ENCODE measurements at regions not wholly inside any gene's neighbourhood (a gene's known extent, or its start where the extent isn't known, plus 50 kb on each side); places are given as distances from the start of the nearest gene placed in this dataset.

GRCh38 chr1:81129366-81129765 is 671.4 kb upstream of the ADGRL2 start:
- Mint-ChIP-seq H3K9me3 (ENCODE audit: low read depth) (peaks cover 15% of the 10 kb centered on the region), H3K4me3 (no peak overlapping the region), H3K4me1 (no peaks in the 10 kb centered on the region), H3K27me3 (no peaks in the 10 kb centered on the region), H3K36me3 (no peaks in the 10 kb centered on the region), H3K27ac (no peak overlapping the region)
- DNase-seq (no peak), ATAC-seq (no peak)
- CTCF ChIA-PET = no interaction called here

GRCh38 chr1:81128079-81128478 is 672.7 kb upstream of the ADGRL2 start:
- Mint-ChIP-seq H3K27ac (no peak overlapping the region), H3K9me3 (ENCODE audit: low read depth) (peaks cover 14% of the 10 kb centered on the region), H3K4me3 (no peak overlapping the region), H3K36me3 (no peaks in the 10 kb centered on the region), H3K4me1 (no peaks in the 10 kb centered on the region), H3K27me3 (no peaks in the 10 kb centered on the region)
- CTCF ChIA-PET = no interaction called here
- DNase-seq = no peak
- no peak for ATAC-seq

- no peaks in the 10 kb centered on the region for H3K27me3 Mint-ChIP-seq
- no peaks in the 10 kb centered on the region for H3K36me3 Mint-ChIP-seq
- ATAC-seq = no peak
- no peak overlapping the region for H3K27ac Mint-ChIP-seq
- no peak for DNase-seq
- no peak overlapping the region for H3K4me3 Mint-ChIP-seq
- CTCF ChIA-PET = no interaction called here
- peaks cover 12% of the 10 kb centered on the region for H3K9me3 Mint-ChIP-seq (ENCODE audit: low read depth)
- H3K4me1 Mint-ChIP-seq = no peaks in the 10 kb centered on the region
Observed at GRCh38 chr1:81126989-81127581, 673.6 kb upstream of the ADGRL2 start.

- ATAC-seq = no peak
- Mint-ChIP-seq H3K27ac (no peak overlapping the region), H3K4me3 (no peak overlapping the region), H3K4me1 (no peaks in the 10 kb centered on the region), H3K9me3 (ENCODE audit: low read depth) (peaks cover 9% of the 10 kb centered on the region), H3K27me3 (no peaks in the 10 kb centered on the region), H3K36me3 (no peaks in the 10 kb centered on the region)
- no peak for DNase-seq
- CTCF ChIA-PET = no interaction called here
Observed at GRCh38 chr1:81125672-81126071, 675.1 kb upstream of the ADGRL2 start.

GRCh38 chr1:81121306-81121705 is 679.4 kb upstream of the ADGRL2 start:
- Mint-ChIP-seq H3K4me1 (no peaks in the 10 kb centered on the region), H3K36me3 (no peaks in the 10 kb centered on the region), H3K4me3 (no peak overlapping the region), H3K9me3 (ENCODE audit: low read depth) (peaks cover 2% of the 10 kb centered on the region), H3K27ac (no peak overlapping the region), H3K27me3 (no peaks in the 10 kb centered on the region)
- CTCF ChIA-PET = no interaction called here
- ATAC-seq (no peak), DNase-seq (no peak)

GRCh38 chr1:81119319-81119718 is 681.4 kb upstream of the ADGRL2 start:
- DNase-seq (no peak), ATAC-seq (no peak)
- Mint-ChIP-seq H3K4me1 (no peaks in the 10 kb centered on the region), H3K27me3 (no peaks in the 10 kb centered on the region), H3K27ac (no peak overlapping the region), H3K9me3 (ENCODE audit: low read depth) (peaks cover 2% of the 10 kb centered on the region), H3K36me3 (no peaks in the 10 kb centered on the region), H3K4me3 (no peak overlapping the region)
- CTCF ChIA-PET = no interaction called here

- Mint-ChIP-seq H3K9me3 (ENCODE audit: low read depth) (no peaks in the 10 kb centered on the region), H3K36me3 (no peaks in the 10 kb centered on the region), H3K27ac (no peak overlapping the region), H3K27me3 (no peaks in the 10 kb centered on the region), H3K4me3 (no peak overlapping the region), H3K4me1 (no peaks in the 10 kb centered on the region)
- CTCF ChIA-PET = no interaction called here
- DNase-seq = no peak
- no peak for ATAC-seq
Observed at GRCh38 chr1:81118550-81118949, 682.2 kb upstream of the ADGRL2 start.

GRCh38 chr1:81115422-81115821 is 685.3 kb upstream of the ADGRL2 start:
- no peaks in the 10 kb centered on the region for H3K27me3 Mint-ChIP-seq
- CTCF ChIA-PET = no interaction called here
- peaks cover 2% of the 10 kb centered on the region for H3K9me3 Mint-ChIP-seq (ENCODE audit: low read depth)
- no peak overlapping the region for H3K27ac Mint-ChIP-seq
- H3K36me3 Mint-ChIP-seq = no peaks in the 10 kb centered on the region
- H3K4me1 Mint-ChIP-seq = no peaks in the 10 kb centered on the region
- H3K4me3 Mint-ChIP-seq = no peak overlapping the region
- DNase-seq (no peak), ATAC-seq (no peak)

GRCh38 chr1:81114191-81114590 is 686.5 kb upstream of the ADGRL2 start:
- CTCF ChIA-PET = no interaction called here
- Mint-ChIP-seq H3K36me3 (no peaks in the 10 kb centered on the region), H3K27ac (no peak overlapping the region), H3K4me1 (no peaks in the 10 kb centered on the region), H3K4me3 (no peak overlapping the region), H3K27me3 (no peaks in the 10 kb centered on the region), H3K9me3 (ENCODE audit: low read depth) (peaks cover 5% of the 10 kb centered on the region)
- DNase-seq = no peak
- ATAC-seq = no peak

- no peak overlapping the region for H3K4me3 Mint-ChIP-seq
- CTCF ChIA-PET = no interaction called here
Observed at GRCh38 chr1:81113688-81114087, 687.0 kb upstream of the ADGRL2 start.

GRCh38 chr1:81111818-81112217 is 688.9 kb upstream of the ADGRL2 start:
- Mint-ChIP-seq H3K27me3 (no peaks in the 10 kb centered on the region), H3K4me1 (no peaks in the 10 kb centered on the region), H3K27ac (no peak overlapping the region), H3K36me3 (no peaks in the 10 kb centered on the region), H3K9me3 (ENCODE audit: low read depth) (peaks cover 5% of the 10 kb centered on the region), H3K4me3 (no peak overlapping the region)
- no peak for ATAC-seq
- no peak for DNase-seq
- CTCF ChIA-PET = no interaction called here

More at GRCh38 chr1:81113688-81114087, 687.0 kb upstream of the ADGRL2 start:
- Mint-ChIP-seq H3K36me3 (no peaks in the 10 kb centered on the region), H3K4me1 (no peaks in the 10 kb centered on the region), H3K27me3 (no peaks in the 10 kb centered on the region), H3K27ac (no peak overlapping the region), H3K9me3 (ENCODE audit: low read depth) (peaks cover 5% of the 10 kb centered on the region)
- ATAC-seq = no peak
- DNase-seq = no peak

- Mint-ChIP-seq H3K4me3 (no peak overlapping the region), H3K27ac (no peak overlapping the region), H3K9me3 (ENCODE audit: low read depth) (peaks cover 8% of the 10 kb centered on the region), H3K36me3 (no peaks in the 10 kb centered on the region), H3K4me1 (no peaks in the 10 kb centered on the region), H3K27me3 (no peaks in the 10 kb centered on the region)
- DNase-seq (no peak), ATAC-seq (no peak)
- CTCF ChIA-PET = no interaction called here
Observed at GRCh38 chr1:81109038-81109437, 691.7 kb upstream of the ADGRL2 start.

- CTCF ChIA-PET = no interaction called here
- DNase-seq (no peak), ATAC-seq (no peak)
- peaks cover 17% of the 10 kb centered on the region for H3K9me3 Mint-ChIP-seq (ENCODE audit: low read depth)
- no peaks in the 10 kb centered on the region for H3K27me3 Mint-ChIP-seq
- no peaks in the 10 kb centered on the region for H3K36me3 Mint-ChIP-seq
- H3K27ac Mint-ChIP-seq = no peak overlapping the region
- no peaks in the 10 kb centered on the region for H3K4me1 Mint-ChIP-seq
- H3K4me3 Mint-ChIP-seq = no peak overlapping the region
Observed at GRCh38 chr1:81097860-81098259, 702.9 kb upstream of the ADGRL2 start.

GRCh38 chr1:81073580-81073979 is 727.2 kb upstream of the ADGRL2 start:
- CTCF ChIA-PET = no interaction called here
- ATAC-seq (no peak), DNase-seq (no peak)
- H3K9me3 Mint-ChIP-seq (ENCODE audit: low read depth) = peaks cover 8% of the 10 kb centered on the region
- H3K4me3 Mint-ChIP-seq = no peak overlapping the region
- no peaks in the 10 kb centered on the region for H3K4me1 Mint-ChIP-seq
- no peaks in the 10 kb centered on the region for H3K27me3 Mint-ChIP-seq
- H3K36me3 Mint-ChIP-seq = no peaks in the 10 kb centered on the region
- no peak overlapping the region for H3K27ac Mint-ChIP-seq

All from activated CD8-positive, alpha-beta memory T cell treated with anti-CD3 and anti-CD28 coated beads, Interleukin-2, amount 10 ng/mL, durations not matched to agents 7 days and 5 days (primary cell).